ENCODE measurements at regions not wholly inside any gene's neighbourhood (a gene's known extent, or its start where the extent isn't known, plus 50 kb on each side); places are given as distances from the start of the nearest gene placed in this dataset.

- Histone ChIP-seq H3K4me1 (ENCODE audit: insufficient read depth) (no peaks in the 10 kb centered on the region), H3K4me3 (ENCODE audit: low read depth, low read length) (no peak overlapping the region), H3K27ac (ENCODE audit: low read depth) (no peak overlapping the region), H3K36me3 (ENCODE audit: insufficient read depth) (no peaks in the 10 kb centered on the region)
- 89% methylated on average over 6 of the region's 6 CpGs for WGBS
- DNase-seq (ENCODE audit: extremely low spot score): no peak
These were observed 582.5 kb upstream of the MGMT start for GRCh38 chr10:128884496-128885072.

DNA sequence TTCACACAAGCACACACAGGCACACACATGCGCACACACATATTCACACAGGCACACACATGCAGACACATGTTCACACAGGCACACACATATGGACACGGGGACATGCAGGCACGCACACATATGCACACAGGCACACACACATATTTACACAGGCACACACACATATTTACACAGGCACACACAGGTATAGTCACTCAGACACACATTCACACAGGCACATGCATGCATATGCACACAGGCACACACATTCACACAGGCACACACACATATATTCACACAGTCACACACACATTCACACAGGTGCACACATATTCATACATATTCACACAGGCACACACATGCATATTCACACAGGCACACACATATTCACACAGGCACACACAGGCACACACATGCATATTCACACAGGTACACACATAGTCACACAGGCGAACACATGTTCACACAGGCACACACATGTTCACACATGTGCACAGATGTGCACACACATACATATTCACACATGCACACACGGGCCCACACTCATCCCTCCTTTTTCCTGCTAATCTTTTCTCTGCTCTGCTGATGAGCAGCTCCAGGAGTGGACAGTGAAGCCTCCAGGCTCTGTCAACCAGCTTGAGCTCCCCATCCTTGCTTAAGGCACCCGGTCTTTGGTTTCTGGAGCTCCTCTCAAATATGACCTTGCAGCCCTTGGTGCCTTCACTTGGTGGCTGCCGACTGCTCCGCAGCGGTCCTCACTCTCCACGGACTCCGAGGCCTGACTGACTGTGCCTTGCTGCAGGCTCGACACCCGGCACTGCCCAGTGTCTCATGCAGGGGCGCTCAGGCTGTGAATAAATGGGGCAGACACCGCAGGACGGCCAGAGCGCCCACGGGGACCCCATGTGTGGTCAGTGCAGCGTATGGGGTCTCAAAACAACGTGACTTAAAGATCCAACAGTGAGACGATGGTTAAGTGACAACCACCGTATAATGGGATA is 581.2 kb upstream of the MGMT start:
- no peak overlapping the region for H3K4me3 ChIP-seq (ENCODE audit: low read depth, low read length)
- 90% methylated on average over 22 of the region's 22 CpGs for WGBS
- no peak for DNase-seq (ENCODE audit: extremely low spot score)
- no peaks in the 10 kb centered on the region for H3K4me1 ChIP-seq (ENCODE audit: insufficient read depth)
- no peaks in the 10 kb centered on the region for H3K36me3 ChIP-seq (ENCODE audit: insufficient read depth)
- no peak overlapping the region for H3K27ac ChIP-seq (ENCODE audit: low read depth)

DNA sequence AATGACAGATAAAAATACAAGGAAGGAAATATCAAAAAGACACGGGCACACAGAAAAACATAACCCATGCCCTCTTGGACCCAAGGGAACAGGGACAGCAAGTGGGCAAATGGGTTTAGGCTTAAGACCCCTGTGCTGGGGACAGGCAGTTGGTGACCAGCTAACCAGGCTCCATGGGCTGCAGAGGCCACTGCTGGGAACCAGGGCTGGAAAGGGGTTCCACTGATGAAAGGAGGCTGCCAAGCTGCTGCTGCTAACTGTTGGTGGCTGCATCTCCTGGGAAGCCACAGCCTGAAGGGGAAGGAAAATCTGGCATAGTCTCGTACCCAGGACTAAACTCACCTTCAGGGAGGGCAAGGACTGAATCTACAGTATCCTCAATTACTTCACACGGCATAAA is 579.2 kb upstream of the MGMT start:
- Histone ChIP-seq H3K4me3 (ENCODE audit: low read depth, low read length) (no peak overlapping the region), H3K27ac (ENCODE audit: low read depth) (no peak overlapping the region), H3K4me1 (ENCODE audit: insufficient read depth) (no peaks in the 10 kb centered on the region), H3K36me3 (ENCODE audit: insufficient read depth) (no peaks in the 10 kb centered on the region)
- no peak for DNase-seq (ENCODE audit: extremely low spot score)
- 81% methylated on average over 3 of the region's 3 CpGs for WGBS

- no peak for DNase-seq (ENCODE audit: extremely low spot score)
- 88% methylated on average over 4 of the region's 4 CpGs for WGBS
- H3K4me3 ChIP-seq (ENCODE audit: low read depth, low read length): no peak overlapping the region
- H3K4me1 ChIP-seq (ENCODE audit: insufficient read depth): no peaks in the 10 kb centered on the region
- H3K36me3 ChIP-seq (ENCODE audit: insufficient read depth): no peaks in the 10 kb centered on the region
- no peak overlapping the region for H3K27ac ChIP-seq (ENCODE audit: low read depth)
These were observed 575.0 kb upstream of the MGMT start for GRCh38 chr10:128892005-128892404.

DNA sequence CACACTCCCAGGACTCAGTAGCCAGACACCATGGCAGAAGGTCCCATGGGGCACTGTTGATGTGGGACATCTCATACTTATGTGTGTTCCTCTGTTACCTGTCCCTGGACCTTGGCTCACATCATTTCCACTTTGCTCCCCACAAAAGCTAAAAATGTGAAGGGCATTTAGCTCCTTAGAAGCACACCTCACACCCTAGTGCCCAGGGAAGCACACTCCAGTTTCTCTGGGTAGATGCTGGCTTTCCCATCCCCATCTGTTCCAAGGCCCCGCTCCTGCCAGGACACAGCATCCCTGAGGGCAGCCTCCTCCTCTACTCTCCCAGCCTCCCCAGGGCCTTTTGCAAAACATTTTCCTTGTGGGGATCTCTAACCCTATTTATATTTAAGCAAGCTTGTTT is 572.4 kb upstream of the MGMT start:
- DNase-seq (ENCODE audit: extremely low spot score): no peak
- no peak overlapping the region for H3K4me3 ChIP-seq (ENCODE audit: low read depth, low read length)
- no peak overlapping the region for H3K27ac ChIP-seq (ENCODE audit: low read depth)
- 98% methylated on average over 1 of the region's 1 CpG for WGBS
- no peaks in the 10 kb centered on the region for H3K36me3 ChIP-seq (ENCODE audit: insufficient read depth)
- H3K4me1 ChIP-seq (ENCODE audit: insufficient read depth): no peaks in the 10 kb centered on the region

DNA sequence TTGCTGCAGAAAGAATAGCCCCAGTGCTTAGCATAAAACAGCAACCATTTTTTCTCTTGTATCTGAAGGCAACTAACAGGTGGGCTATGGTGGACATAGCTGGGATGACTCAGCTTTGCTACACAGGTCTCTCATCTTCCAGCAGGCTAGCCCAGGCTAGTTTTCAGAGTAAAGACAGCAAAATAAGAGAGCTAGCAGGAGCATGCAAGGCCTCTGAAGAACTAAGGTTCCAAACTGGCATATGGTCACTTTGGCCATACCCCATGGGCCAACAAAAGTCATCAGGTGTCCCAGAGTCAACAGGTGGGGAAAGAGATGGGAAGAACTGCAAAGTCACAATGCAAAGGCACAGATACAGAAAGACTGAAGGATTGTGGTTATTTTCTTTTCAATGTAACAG is 571.6 kb upstream of the MGMT start:
- no peak for DNase-seq (ENCODE audit: extremely low spot score)
- no peaks in the 10 kb centered on the region for H3K4me1 ChIP-seq (ENCODE audit: insufficient read depth)
- H3K27ac ChIP-seq (ENCODE audit: low read depth): no peak overlapping the region
- H3K36me3 ChIP-seq (ENCODE audit: insufficient read depth): no peaks in the 10 kb centered on the region
- H3K4me3 ChIP-seq (ENCODE audit: low read depth, low read length): no peak overlapping the region

- whole genome bisulfite sequencing: 53% methylated on average over 9 of the region's 9 CpGs
- DNase-seq (ENCODE audit: extremely low spot score): peak; percentile 77
- Histone ChIP-seq H3K27ac (ENCODE audit: low read depth) (no peak overlapping the region), H3K4me3 (ENCODE audit: low read depth, low read length) (no peak overlapping the region), H3K36me3 (ENCODE audit: insufficient read depth) (no peaks in the 10 kb centered on the region), H3K4me1 (ENCODE audit: insufficient read depth) (no peaks in the 10 kb centered on the region)
These were observed 570.8 kb upstream of the MGMT start for GRCh38 chr10:128896116-128896795.

- Histone ChIP-seq H3K36me3 (ENCODE audit: insufficient read depth) (no peaks in the 10 kb centered on the region), H3K4me3 (ENCODE audit: low read depth, low read length) (no peak overlapping the region), H3K27ac (ENCODE audit: low read depth) (no peak overlapping the region), H3K4me1 (ENCODE audit: insufficient read depth) (no peaks in the 10 kb centered on the region)
- 29% methylated on average over 3 of the region's 3 CpGs for WGBS
- DNase-seq (ENCODE audit: extremely low spot score): peak; percentile 86
These were observed 570.1 kb upstream of the MGMT start for GRCh38 chr10:128896963-128897362.

DNA sequence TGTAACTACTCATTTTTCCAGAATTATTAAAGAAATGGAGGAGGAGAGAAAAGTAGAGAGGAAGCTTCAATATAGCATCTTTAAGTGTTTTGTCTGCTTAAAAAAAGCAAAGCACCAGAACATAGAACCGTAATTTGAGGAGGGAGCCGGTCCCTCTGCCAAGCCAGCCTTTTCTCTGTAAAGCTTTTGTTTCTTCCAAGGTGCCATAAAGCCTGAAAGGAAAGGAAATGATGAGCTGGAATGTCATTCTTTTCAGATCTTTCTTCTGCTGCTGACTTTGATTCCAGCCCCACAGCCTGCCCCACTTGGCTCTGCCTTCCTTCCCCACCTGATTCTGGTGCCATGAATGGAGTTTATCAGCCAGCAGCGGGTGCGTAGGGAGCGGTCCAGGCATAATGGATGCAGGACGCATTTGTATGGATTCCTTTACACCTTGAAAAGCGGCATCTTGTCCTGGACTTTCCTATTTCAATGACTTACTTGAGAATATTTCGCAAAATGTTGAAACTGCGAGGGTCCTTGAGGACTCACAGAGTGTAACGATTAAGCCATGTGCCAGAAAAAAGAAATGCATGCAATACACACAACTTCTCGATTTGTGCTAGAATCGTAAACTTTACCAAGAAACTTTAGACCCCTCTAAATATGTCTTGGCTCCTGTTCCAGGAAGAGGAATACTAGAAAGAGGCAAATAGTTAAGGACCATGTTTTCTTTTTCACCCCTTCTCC is 569.5 kb upstream of the MGMT start:
- no peak for DNase-seq (ENCODE audit: extremely low spot score)
- Histone ChIP-seq H3K36me3 (ENCODE audit: insufficient read depth) (no peaks in the 10 kb centered on the region), H3K27ac (ENCODE audit: low read depth) (no peak overlapping the region), H3K4me3 (ENCODE audit: low read depth, low read length) (no peak overlapping the region), H3K4me1 (ENCODE audit: insufficient read depth) (no peaks in the 10 kb centered on the region)
- WGBS: 68% methylated on average over 12 of the region's 12 CpGs

DNA sequence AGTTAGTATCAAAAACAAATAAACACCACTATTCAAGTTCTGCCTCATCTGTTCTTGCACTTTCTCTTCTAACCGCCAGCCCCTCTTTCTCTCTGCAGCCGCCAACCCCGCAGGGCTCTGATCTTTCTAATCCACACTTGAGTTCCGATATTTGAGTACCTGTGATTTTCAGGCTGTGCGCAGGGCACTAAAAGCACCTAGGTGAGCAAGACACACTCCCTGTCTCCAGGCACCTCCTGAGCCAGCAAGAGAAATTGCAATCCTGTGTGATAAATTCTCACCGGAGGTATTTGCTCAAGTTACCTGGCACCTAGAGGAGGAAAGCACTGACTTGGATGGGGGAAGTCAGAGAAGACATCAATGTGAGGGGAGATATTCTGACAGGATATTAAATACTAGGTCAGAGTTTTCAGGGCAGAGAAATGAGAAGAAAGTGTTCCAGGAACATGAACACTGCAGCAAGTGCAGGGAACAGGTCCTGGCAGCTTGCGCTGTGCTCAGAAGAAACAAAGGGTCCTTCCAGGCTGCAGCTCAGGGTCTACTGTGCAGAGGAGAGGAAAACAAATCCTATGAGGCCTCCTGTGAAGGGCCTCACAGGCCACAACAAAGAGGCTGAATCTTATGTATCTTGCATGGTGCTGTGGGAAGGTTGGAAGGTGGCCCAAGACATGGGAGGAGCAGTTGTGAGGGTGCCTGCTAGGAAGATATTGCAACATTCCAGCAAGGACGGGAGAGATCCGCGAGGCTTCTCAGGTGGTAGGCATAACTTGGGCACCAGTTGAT is 568.7 kb upstream of the MGMT start:
- 81% methylated on average over 10 of the region's 10 CpGs for WGBS
- no peaks in the 10 kb centered on the region for H3K36me3 ChIP-seq (ENCODE audit: insufficient read depth)
- no peak overlapping the region for H3K4me3 ChIP-seq (ENCODE audit: low read depth, low read length)
- DNase-seq (ENCODE audit: extremely low spot score): no peak
- H3K27ac ChIP-seq (ENCODE audit: low read depth): no peak overlapping the region
- H3K4me1 ChIP-seq (ENCODE audit: insufficient read depth): no peaks in the 10 kb centered on the region

GRCh38 chr10:128898916-128899195 is 568.2 kb upstream of the MGMT start:
- WGBS: 95% methylated on average over 1 of the region's 1 CpG
- H3K4me1 ChIP-seq (ENCODE audit: insufficient read depth): no peaks in the 10 kb centered on the region
- no peak overlapping the region for H3K4me3 ChIP-seq (ENCODE audit: low read depth, low read length)
- H3K27ac ChIP-seq (ENCODE audit: low read depth): no peak overlapping the region
- DNase-seq (ENCODE audit: extremely low spot score): no peak
- H3K36me3 ChIP-seq (ENCODE audit: insufficient read depth): no peaks in the 10 kb centered on the region

DNA sequence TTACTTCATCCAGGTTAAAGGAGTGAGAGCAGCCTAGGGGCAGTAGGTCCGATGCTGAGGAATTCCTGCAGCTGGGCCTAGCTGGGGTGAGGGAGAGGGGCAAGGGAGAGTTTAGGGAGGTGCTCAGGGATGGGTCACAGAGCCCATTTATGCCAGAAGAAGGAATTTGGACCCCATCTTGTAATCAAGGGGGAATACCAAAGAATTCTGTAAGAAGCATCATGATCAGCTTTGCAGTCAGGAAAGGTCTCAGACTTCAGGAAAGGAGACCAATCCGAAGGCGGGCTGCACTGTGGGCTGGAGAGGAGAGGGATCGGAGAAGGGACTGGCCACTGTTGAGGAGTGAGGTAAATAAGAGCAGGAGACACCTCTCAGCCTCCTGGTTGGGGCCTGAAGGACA is 566.6 kb upstream of the MGMT start:
- no peak for DNase-seq (ENCODE audit: extremely low spot score)
- no peaks in the 10 kb centered on the region for H3K4me1 ChIP-seq (ENCODE audit: insufficient read depth)
- WGBS: 92% methylated on average over 4 of the region's 4 CpGs
- no peaks in the 10 kb centered on the region for H3K36me3 ChIP-seq (ENCODE audit: insufficient read depth)
- no peak overlapping the region for H3K4me3 ChIP-seq (ENCODE audit: low read depth, low read length)
- H3K27ac ChIP-seq (ENCODE audit: low read depth): no peak overlapping the region

- no peak overlapping the region for H3K27ac ChIP-seq (ENCODE audit: low read depth)
- H3K4me1 ChIP-seq (ENCODE audit: insufficient read depth): no peaks in the 10 kb centered on the region
- no peak for DNase-seq (ENCODE audit: extremely low spot score)
- H3K36me3 ChIP-seq (ENCODE audit: insufficient read depth): no peaks in the 10 kb centered on the region
- H3K4me3 ChIP-seq (ENCODE audit: low read depth, low read length): no peak overlapping the region
These were observed 565.8 kb upstream of the MGMT start for GRCh38 chr10:128901236-128901635.
